ENCODE measurements at regions not wholly inside any gene's neighbourhood (a gene's known extent, or its start where the extent isn't known, plus 50 kb on each side); places are given as distances from the start of the nearest gene placed in this dataset.

GRCh38 chr4:20589436-20589835 is 110.8 kb upstream of the PACRGL start:
- WGBS (ENCODE audit: insufficient coverage, low lambda C conversion rate) = no CpG with 5 or more reads among the region's 1 CpG
- no peak for DNase-seq
- H3K36me3 ChIP-seq (ENCODE audit: control insufficient read depth, insufficient read depth, low read length) = no peaks in the 10 kb centered on the region

GRCh38 chr4:20590849-20591248 is 109.4 kb upstream of the PACRGL start:
- no peaks in the 10 kb centered on the region for H3K36me3 ChIP-seq (ENCODE audit: control insufficient read depth, insufficient read depth, low read length)
- no CpG with 5 or more reads among the region's 2 CpGs for WGBS (ENCODE audit: insufficient coverage, low lambda C conversion rate)
- H3K27me3 ChIP-seq (ENCODE audit: control insufficient read depth, insufficient read depth, low read length) = no peaks in the 10 kb centered on the region
- H3K27ac ChIP-seq (ENCODE audit: low read length) = no peak overlapping the region
- H3K4me1 ChIP-seq (ENCODE audit: control insufficient read depth, insufficient read depth, low read length) = no peaks in the 10 kb centered on the region
- no peak overlapping the region for H3K4me3 ChIP-seq (ENCODE audit: low read length)
- no peaks in the 10 kb centered on the region for H3K9me3 ChIP-seq (ENCODE audit: control insufficient read depth, low read depth, low read length)
- DNase-seq = no peak

More at GRCh38 chr4:20589436-20589835, 110.8 kb upstream of the PACRGL start:
- Histone ChIP-seq H3K27me3 (ENCODE audit: control insufficient read depth, insufficient read depth, low read length) (no peaks in the 10 kb centered on the region), H3K4me3 (ENCODE audit: low read length) (no peak overlapping the region), H3K9me3 (ENCODE audit: control insufficient read depth, low read depth, low read length) (no peaks in the 10 kb centered on the region), H3K4me1 (ENCODE audit: control insufficient read depth, insufficient read depth, low read length) (no peaks in the 10 kb centered on the region), H3K27ac (ENCODE audit: low read length) (no peak overlapping the region)

GRCh38 chr4:20591571-20591970 is 108.7 kb upstream of the PACRGL start:
- no CpG with 5 or more reads among the region's 2 CpGs for WGBS (ENCODE audit: insufficient coverage, low lambda C conversion rate)
- H3K4me1 ChIP-seq (ENCODE audit: control insufficient read depth, insufficient read depth, low read length) = no peaks in the 10 kb centered on the region
- H3K27me3 ChIP-seq (ENCODE audit: control insufficient read depth, insufficient read depth, low read length) = no peaks in the 10 kb centered on the region
- no peak for DNase-seq
- no peaks in the 10 kb centered on the region for H3K36me3 ChIP-seq (ENCODE audit: control insufficient read depth, insufficient read depth, low read length)
- H3K9me3 ChIP-seq (ENCODE audit: control insufficient read depth, low read depth, low read length) = no peaks in the 10 kb centered on the region
- H3K4me3 ChIP-seq (ENCODE audit: low read length) = no peak overlapping the region
- H3K27ac ChIP-seq (ENCODE audit: low read length) = no peak overlapping the region

GRCh38 chr4:20592013-20592412 is 108.2 kb upstream of the PACRGL start:
- WGBS (ENCODE audit: insufficient coverage, low lambda C conversion rate) = 61% methylated on average over 3 of the region's 3 CpGs
- DNase-seq = no peak
- H3K27me3 ChIP-seq (ENCODE audit: control insufficient read depth, insufficient read depth, low read length) = no peaks in the 10 kb centered on the region
- H3K4me3 ChIP-seq (ENCODE audit: low read length) = no peak overlapping the region
- no peaks in the 10 kb centered on the region for H3K36me3 ChIP-seq (ENCODE audit: control insufficient read depth, insufficient read depth, low read length)
- no peaks in the 10 kb centered on the region for H3K9me3 ChIP-seq (ENCODE audit: control insufficient read depth, low read depth, low read length)
- no peak overlapping the region for H3K27ac ChIP-seq (ENCODE audit: low read length)
- no peaks in the 10 kb centered on the region for H3K4me1 ChIP-seq (ENCODE audit: control insufficient read depth, insufficient read depth, low read length)

DNA sequence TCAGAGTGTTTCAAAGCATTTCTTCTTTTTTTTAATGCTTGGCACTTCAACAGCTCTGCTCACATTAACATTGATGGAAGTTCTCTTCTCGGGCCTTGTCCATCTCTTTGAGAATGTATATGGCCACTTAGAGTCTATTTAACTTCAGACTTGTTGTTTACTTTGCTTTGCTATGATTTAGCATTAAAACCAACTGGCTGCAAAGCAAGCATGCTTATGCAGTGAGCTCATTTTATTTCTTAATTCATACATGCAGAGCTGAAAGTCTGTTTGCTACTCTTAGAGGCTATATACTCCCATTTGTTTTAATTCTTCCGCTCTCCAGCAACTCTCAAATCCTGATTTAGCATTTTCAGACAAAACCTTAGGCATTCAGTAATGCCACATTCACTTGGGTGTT is 107.6 kb upstream of the PACRGL start:
- Histone ChIP-seq H3K4me3 (ENCODE audit: low read length) (no peak overlapping the region), H3K9me3 (ENCODE audit: control insufficient read depth, low read depth, low read length) (no peaks in the 10 kb centered on the region), H3K4me1 (ENCODE audit: control insufficient read depth, insufficient read depth, low read length) (no peaks in the 10 kb centered on the region), H3K36me3 (ENCODE audit: control insufficient read depth, insufficient read depth, low read length) (no peaks in the 10 kb centered on the region), H3K27ac (ENCODE audit: low read length) (no peak overlapping the region), H3K27me3 (ENCODE audit: control insufficient read depth, insufficient read depth, low read length) (no peaks in the 10 kb centered on the region)
- no peak for DNase-seq
- WGBS (ENCODE audit: insufficient coverage, low lambda C conversion rate) = no CpG with 5 or more reads among the region's 2 CpGs

GRCh38 chr4:20598626-20599025 is 101.6 kb upstream of the PACRGL start:
- no peak overlapping the region for H3K27ac ChIP-seq (ENCODE audit: low read length)
- no peaks in the 10 kb centered on the region for H3K4me1 ChIP-seq (ENCODE audit: control insufficient read depth, insufficient read depth, low read length)
- WGBS (ENCODE audit: insufficient coverage, low lambda C conversion rate) = no CpG with 5 or more reads among the region's 4 CpGs
- H3K9me3 ChIP-seq (ENCODE audit: control insufficient read depth, low read depth, low read length) = no peaks in the 10 kb centered on the region
- H3K4me3 ChIP-seq (ENCODE audit: low read length) = no peak overlapping the region
- peaks cover 4% of the 10 kb centered on the region for H3K36me3 ChIP-seq (ENCODE audit: control insufficient read depth, insufficient read depth, low read length)
- H3K27me3 ChIP-seq (ENCODE audit: control insufficient read depth, insufficient read depth, low read length) = no peaks in the 10 kb centered on the region
- DNase-seq = no peak

GRCh38 chr4:20603671-20604313 is 96.5 kb upstream of the PACRGL start:
- Histone ChIP-seq H3K27ac (ENCODE audit: low read length) (no peak overlapping the region), H3K36me3 (ENCODE audit: control insufficient read depth, insufficient read depth, low read length) (no peaks in the 10 kb centered on the region), H3K4me3 (ENCODE audit: low read length) (no peak overlapping the region), H3K4me1 (ENCODE audit: control insufficient read depth, insufficient read depth, low read length) (no peaks in the 10 kb centered on the region), H3K27me3 (ENCODE audit: control insufficient read depth, insufficient read depth, low read length) (no peaks in the 10 kb centered on the region), H3K9me3 (ENCODE audit: control insufficient read depth, low read depth, low read length) (no peaks in the 10 kb centered on the region)
- no peak for DNase-seq
- no CpG with 5 or more reads among the region's 3 CpGs for WGBS (ENCODE audit: insufficient coverage, low lambda C conversion rate)

- DNase-seq = no peak
- no CpG with 5 or more reads among the region's 7 CpGs for WGBS (ENCODE audit: insufficient coverage, low lambda C conversion rate)
- H3K27ac ChIP-seq (ENCODE audit: low read length) = no peak overlapping the region
Measured at GRCh38 chr4:20612313-20612712, 87.9 kb upstream of the PACRGL start.

DNA sequence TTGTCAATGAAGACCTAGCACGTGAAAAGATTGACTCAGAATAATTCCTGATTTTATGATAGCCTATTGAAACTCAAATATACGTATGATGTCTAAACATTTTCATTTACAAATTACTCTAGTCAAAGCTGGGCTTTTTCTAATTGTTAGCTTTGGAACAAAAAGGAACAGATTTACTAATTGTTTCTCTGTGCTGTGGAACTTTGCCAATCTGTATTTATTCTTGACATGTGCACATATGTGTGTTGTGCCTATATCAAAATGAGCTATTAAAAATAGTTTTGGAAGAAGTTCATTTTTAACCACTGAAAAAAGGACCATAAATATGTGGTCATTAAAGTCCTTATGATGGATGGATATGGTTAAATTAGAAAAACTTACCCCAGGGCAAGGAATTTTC is 85.4 kb upstream of the PACRGL start:
- Histone ChIP-seq H3K4me3 (ENCODE audit: low read length) (no peak overlapping the region), H3K27me3 (ENCODE audit: control insufficient read depth, insufficient read depth, low read length) (no peaks in the 10 kb centered on the region), H3K4me1 (ENCODE audit: control insufficient read depth, insufficient read depth, low read length) (peaks cover 6% of the 10 kb centered on the region), H3K36me3 (ENCODE audit: control insufficient read depth, insufficient read depth, low read length) (peaks cover 2% of the 10 kb centered on the region), H3K27ac (ENCODE audit: low read length) (no peak overlapping the region), H3K9me3 (ENCODE audit: control insufficient read depth, low read depth, low read length) (no peaks in the 10 kb centered on the region)
- no peak for DNase-seq
- no CpG with 5 or more reads among the region's 2 CpGs for WGBS (ENCODE audit: insufficient coverage, low lambda C conversion rate)

More at GRCh38 chr4:20612313-20612712, 87.9 kb upstream of the PACRGL start:
- Histone ChIP-seq H3K36me3 (ENCODE audit: control insufficient read depth, insufficient read depth, low read length) (peaks cover 2% of the 10 kb centered on the region), H3K4me1 (ENCODE audit: control insufficient read depth, insufficient read depth, low read length) (no peaks in the 10 kb centered on the region), H3K4me3 (ENCODE audit: low read length) (no peak overlapping the region), H3K9me3 (ENCODE audit: control insufficient read depth, low read depth, low read length) (no peaks in the 10 kb centered on the region), H3K27me3 (ENCODE audit: control insufficient read depth, insufficient read depth, low read length) (no peaks in the 10 kb centered on the region)

- no peak overlapping the region for H3K27ac ChIP-seq (ENCODE audit: low read length)
Measured at GRCh38 chr4:20615486-20616260, 84.6 kb upstream of the PACRGL start.

DNA sequence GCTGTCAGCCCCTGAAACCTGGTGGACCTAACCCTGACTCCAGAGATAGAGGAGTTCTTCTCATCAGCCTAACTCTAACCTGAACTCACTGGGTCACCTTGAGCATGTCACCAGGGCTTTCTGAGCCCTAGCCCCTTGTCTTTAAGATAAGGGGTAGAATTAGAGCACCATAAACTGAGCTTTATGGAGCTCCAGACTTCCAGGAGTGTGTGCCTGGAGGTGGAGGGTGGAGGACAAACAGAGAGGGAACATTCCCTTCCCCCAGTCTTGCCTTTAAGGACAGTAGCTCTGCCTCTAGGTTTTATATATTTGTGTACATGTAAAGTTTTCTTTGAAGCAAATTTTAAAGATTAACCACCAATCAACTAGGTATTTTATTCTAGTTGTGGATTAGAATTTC is 83.9 kb upstream of the PACRGL start:
- no peaks in the 10 kb centered on the region for H3K9me3 ChIP-seq (ENCODE audit: control insufficient read depth, low read depth, low read length)
- no peak overlapping the region for H3K27ac ChIP-seq (ENCODE audit: low read length)
- H3K4me1 ChIP-seq (ENCODE audit: control insufficient read depth, insufficient read depth, low read length) = peaks cover 6% of the 10 kb centered on the region
- H3K4me3 ChIP-seq (ENCODE audit: low read length) = no peak overlapping the region
- peak in 1 of 2 donors; percentile 14 for DNase-seq
- H3K36me3 ChIP-seq (ENCODE audit: control insufficient read depth, insufficient read depth, low read length) = peaks cover 2% of the 10 kb centered on the region
- H3K27me3 ChIP-seq (ENCODE audit: control insufficient read depth, insufficient read depth, low read length) = no peaks in the 10 kb centered on the region

More at GRCh38 chr4:20615486-20616260, 84.6 kb upstream of the PACRGL start:
- no peaks in the 10 kb centered on the region for H3K27me3 ChIP-seq (ENCODE audit: control insufficient read depth, insufficient read depth, low read length)
- DNase-seq = no peak
- no peak overlapping the region for H3K4me3 ChIP-seq (ENCODE audit: low read length)
- peaks cover 2% of the 10 kb centered on the region for H3K36me3 ChIP-seq (ENCODE audit: control insufficient read depth, insufficient read depth, low read length)
- WGBS (ENCODE audit: insufficient coverage, low lambda C conversion rate) = 83% methylated on average over 1 of the region's 7 CpGs
- H3K9me3 ChIP-seq (ENCODE audit: control insufficient read depth, low read depth, low read length) = no peaks in the 10 kb centered on the region
- H3K4me1 ChIP-seq (ENCODE audit: control insufficient read depth, insufficient read depth, low read length) = peaks cover 6% of the 10 kb centered on the region

All from large intestine (tissue), 3 donors.